ENCODE measurements at regions not wholly inside any gene's neighbourhood (a gene's known extent, or its start where the extent isn't known, plus 50 kb on each side); places are given as distances from the start of the nearest gene placed in this dataset.

DNA sequence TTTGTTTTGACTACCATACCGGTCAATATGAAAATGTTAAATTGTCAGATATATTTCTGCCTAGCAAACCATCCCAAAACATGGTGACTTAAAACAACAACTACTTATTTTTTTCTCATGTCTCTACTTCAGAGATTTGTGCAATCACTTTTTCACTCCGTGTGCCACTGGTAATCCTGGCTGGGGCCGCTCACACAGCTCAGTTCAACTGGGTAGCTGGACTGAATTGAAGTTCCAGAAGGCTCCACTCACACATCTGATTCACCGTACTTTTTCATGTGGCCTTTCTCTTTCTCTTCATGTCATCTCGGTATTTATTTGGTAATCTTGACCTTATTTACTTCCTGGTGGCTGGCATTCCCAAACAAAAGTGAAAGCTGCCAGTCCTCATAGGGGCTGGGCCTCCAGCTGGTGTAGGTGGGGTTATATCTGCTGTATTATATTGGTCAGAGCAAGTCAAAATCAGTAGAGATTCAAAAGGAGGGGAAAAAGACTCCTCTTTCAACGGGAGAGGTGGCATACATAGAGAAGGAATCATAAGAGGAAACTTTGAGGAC is 513.9 kb upstream of the NXPH2 start:
- no peaks in the 10 kb centered on the region for H3K9me3 ChIP-seq (ENCODE audit: insufficient read depth, low read length)
- no peaks in the 10 kb centered on the region for H3F3A ChIP-seq (ENCODE audit: insufficient read depth)
- H3K9ac ChIP-seq (ENCODE audit: low read length) = no peak overlapping the region

DNA sequence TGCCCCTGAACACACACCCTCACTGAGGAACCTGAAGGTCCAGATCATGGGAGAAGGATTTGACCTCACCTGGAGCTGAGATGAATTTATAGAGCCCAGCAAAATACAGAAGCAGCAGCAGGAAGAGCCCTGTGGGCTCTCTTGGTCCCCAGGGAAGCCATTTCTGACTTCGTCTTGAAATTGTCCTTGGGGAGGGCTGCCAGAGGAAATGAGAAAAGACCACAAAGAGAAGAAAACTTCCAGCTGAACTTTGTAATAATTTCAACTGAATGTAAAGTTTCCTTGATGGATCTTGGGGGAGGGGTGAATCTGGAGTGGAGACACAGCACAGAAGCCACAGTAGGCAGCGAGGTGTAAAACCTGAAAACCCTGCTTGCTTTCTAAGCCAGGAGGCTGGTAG is 500.9 kb upstream of the NXPH2 start:
- Histone ChIP-seq H3F3A (ENCODE audit: insufficient read depth) (no peaks in the 10 kb centered on the region), H3K27ac (ENCODE audit: low read depth, low read length) (no peak overlapping the region), H3K9me2 (replicated peaks; ENCODE audit: insufficient read depth, low read length) (no peaks in the 10 kb centered on the region), H3K79me2 (ENCODE audit: insufficient read depth, low read length) (no peaks in the 10 kb centered on the region), H4K20me1 (ENCODE audit: low read depth, low read length) (no peaks in the 10 kb centered on the region), H3K9ac (ENCODE audit: low read length) (no peak overlapping the region), H2AFZ (ENCODE audit: low read depth, low read length, severe bottlenecking) (no peak overlapping the region), H3K4me2 (ENCODE audit: low read depth, low read length, poor library complexity, severe bottlenecking) (no peak overlapping the region), H3K4me3 (ENCODE audit: insufficient read depth, low read length, poor library complexity, severe bottlenecking) (no peak overlapping the region), H3K36me3 (ENCODE audit: low read length) (no peaks in the 10 kb centered on the region), H3K27me3 (ENCODE audit: low read length) (no peaks in the 10 kb centered on the region), H3K9me3 (ENCODE audit: insufficient read depth, low read length) (0 out of 2 replicates have a peak, but pooled peaks cover 4% of the 10 kb centered on the region)
- no peak for TF ChIP-seq EZH2phosphoT487 (conservative IDR thresholded peaks at IDR 0.05; ENCODE audit: low read length)
- TF ChIP-seq, protein P1, sequence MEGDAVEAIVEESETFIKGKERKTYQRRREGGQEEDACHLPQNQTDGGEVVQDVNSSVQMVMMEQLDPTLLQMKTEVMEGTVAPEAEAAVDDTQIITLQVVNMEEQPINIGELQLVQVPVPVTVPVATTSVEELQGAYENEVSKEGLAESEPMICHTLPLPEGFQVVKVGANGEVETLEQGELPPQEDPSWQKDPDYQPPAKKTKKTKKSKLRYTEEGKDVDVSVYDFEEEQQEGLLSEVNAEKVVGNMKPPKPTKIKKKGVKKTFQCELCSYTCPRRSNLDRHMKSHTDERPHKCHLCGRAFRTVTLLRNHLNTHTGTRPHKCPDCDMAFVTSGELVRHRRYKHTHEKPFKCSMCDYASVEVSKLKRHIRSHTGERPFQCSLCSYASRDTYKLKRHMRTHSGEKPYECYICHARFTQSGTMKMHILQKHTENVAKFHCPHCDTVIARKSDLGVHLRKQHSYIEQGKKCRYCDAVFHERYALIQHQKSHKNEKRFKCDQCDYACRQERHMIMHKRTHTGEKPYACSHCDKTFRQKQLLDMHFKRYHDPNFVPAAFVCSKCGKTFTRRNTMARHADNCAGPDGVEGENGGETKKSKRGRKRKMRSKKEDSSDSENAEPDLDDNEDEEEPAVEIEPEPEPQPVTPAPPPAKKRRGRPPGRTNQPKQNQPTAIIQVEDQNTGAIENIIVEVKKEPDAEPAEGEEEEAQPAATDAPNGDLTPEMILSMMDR (IDR thresholded peaks at IDR 0.05; ENCODE audit: insufficient read depth, low read length, poor library complexity, severe bottlenecking) = no peak

More for the DNA sequence above, 513.9 kb upstream of the NXPH2 start:
- H3K79me2 ChIP-seq (ENCODE audit: insufficient read depth, low read length) = no peaks in the 10 kb centered on the region
- no peak overlapping the region for H2AFZ ChIP-seq (ENCODE audit: low read depth, low read length, severe bottlenecking)
- no peaks in the 10 kb centered on the region for H4K20me1 ChIP-seq (ENCODE audit: low read depth, low read length)
- no peak overlapping the region for H3K27ac ChIP-seq (ENCODE audit: low read depth, low read length)
- H3K27me3 ChIP-seq (ENCODE audit: low read length) = no peaks in the 10 kb centered on the region
- no peaks in the 10 kb centered on the region for H3K36me3 ChIP-seq (ENCODE audit: low read length)
- TF ChIP-seq, protein P1 (IDR thresholded peaks at IDR 0.05; ENCODE audit: insufficient read depth, low read length, poor library complexity, severe bottlenecking) = no peak
- TF ChIP-seq EZH2phosphoT487 (conservative IDR thresholded peaks at IDR 0.05; ENCODE audit: low read length) = no peak
- H3K4me2 ChIP-seq (ENCODE audit: low read depth, low read length, poor library complexity, severe bottlenecking) = no peak overlapping the region
- no peak overlapping the region for H3K4me3 ChIP-seq (ENCODE audit: insufficient read depth, low read length, poor library complexity, severe bottlenecking)
- no peaks in the 10 kb centered on the region for H3K9me2 ChIP-seq (replicated peaks; ENCODE audit: insufficient read depth, low read length)

DNA sequence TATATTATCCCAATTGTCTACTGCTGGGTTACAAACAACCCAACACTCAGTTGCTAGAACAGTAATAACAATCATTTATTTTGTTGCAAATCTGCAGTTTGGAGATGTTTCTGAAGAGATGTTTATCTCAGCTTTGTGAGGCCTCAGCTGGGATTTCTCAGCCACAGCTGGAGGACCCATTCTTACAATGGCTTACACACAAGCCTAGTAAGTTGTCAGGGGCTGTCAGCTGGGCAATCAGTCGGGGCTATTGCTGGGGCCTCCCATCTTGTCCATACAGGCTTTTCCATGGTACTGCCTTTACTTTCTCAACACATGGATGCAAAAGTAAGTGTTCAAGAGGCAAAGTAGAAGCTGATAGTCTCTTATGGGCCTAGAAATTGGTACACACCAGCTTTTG is 491.7 kb upstream of the NXPH2 start:
- no peak overlapping the region for H3K4me2 ChIP-seq (ENCODE audit: low read depth, low read length, poor library complexity, severe bottlenecking)
- H3F3A ChIP-seq (ENCODE audit: insufficient read depth) = no peaks in the 10 kb centered on the region
- no peaks in the 10 kb centered on the region for H3K79me2 ChIP-seq (ENCODE audit: insufficient read depth, low read length)
- no peak overlapping the region for H3K9ac ChIP-seq (ENCODE audit: low read length)
- no peaks in the 10 kb centered on the region for H3K9me3 ChIP-seq (ENCODE audit: insufficient read depth, low read length)
- H3K4me3 ChIP-seq (ENCODE audit: insufficient read depth, low read length, poor library complexity, severe bottlenecking) = no peak overlapping the region
- no peak overlapping the region for H2AFZ ChIP-seq (ENCODE audit: low read depth, low read length, severe bottlenecking)
- H4K20me1 ChIP-seq (ENCODE audit: low read depth, low read length) = no peaks in the 10 kb centered on the region
- no peaks in the 10 kb centered on the region for H3K9me2 ChIP-seq (replicated peaks; ENCODE audit: insufficient read depth, low read length)
- no peaks in the 10 kb centered on the region for H3K27me3 ChIP-seq (ENCODE audit: low read length)
- H3K36me3 ChIP-seq (ENCODE audit: low read length) = no peaks in the 10 kb centered on the region
- no peak overlapping the region for H3K27ac ChIP-seq (ENCODE audit: low read depth, low read length)
- no peak for TF ChIP-seq EZH2phosphoT487 (conservative IDR thresholded peaks at IDR 0.05; ENCODE audit: low read length)
- TF ChIP-seq, protein P1 (IDR thresholded peaks at IDR 0.05; ENCODE audit: insufficient read depth, low read length, poor library complexity, severe bottlenecking) = no peak
